NCI-H226 (cell line): ENCODE measurements at regions not wholly inside any gene's neighbourhood (a gene's known extent, or its start where the extent isn't known, plus 50 kb on each side); places are given as distances from the start of the nearest gene placed in this dataset.

Experiments used
- DNase-seq: peaks from one replicate; pipeline ENCODE4 v3.0.0-alpha.2; 2015

- DNase-seq: no peak
These were observed 257.7 kb downstream of the BAMBI start for GRCh38 chr10:28935061-28935460.

GRCh38 chr10:28937959-28938358 lies 260.6 kb downstream of the BAMBI start:
- no peak for DNase-seq

- peak; percentile 32 for DNase-seq
These were observed 261.4 kb downstream of the BAMBI start for GRCh38 chr10:28938745-28939144.

- peak; percentile 70 for DNase-seq
These were observed 262.2 kb downstream of the BAMBI start for GRCh38 chr10:28939281-28940157.

GRCh38 chr10:28940158-28940888 lies 263.0 kb downstream of the BAMBI start:
- no peak for DNase-seq

GRCh38 chr10:28942012-28942411 lies 264.7 kb downstream of the BAMBI start:
- DNase-seq: no peak

GRCh38 chr10:28945959-28946358 lies 268.6 kb downstream of the BAMBI start:
- no peak for DNase-seq

DNA sequence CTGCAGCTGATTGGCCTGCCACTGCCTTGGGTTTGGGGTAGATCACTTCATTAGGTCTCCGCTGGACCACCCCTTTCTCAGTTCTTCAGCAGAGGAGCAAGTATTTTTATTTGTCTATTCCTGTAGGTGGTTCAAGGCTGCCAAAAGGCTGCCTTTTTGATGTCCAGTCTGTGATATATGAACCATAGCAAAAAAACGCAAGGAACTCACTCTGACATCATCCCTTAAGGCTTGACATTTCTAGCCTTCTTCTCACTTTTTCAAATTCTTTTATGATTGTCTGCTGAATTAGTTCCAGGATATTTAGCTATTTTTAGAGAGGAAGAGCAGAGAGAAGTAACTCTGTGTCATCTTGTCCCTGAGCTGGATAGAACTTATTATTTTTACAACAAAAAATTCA lies 269.2 kb downstream of the BAMBI start:
- peak; percentile 61 for DNase-seq

- peak; percentile 27 for DNase-seq
These were observed 269.9 kb downstream of the BAMBI start for GRCh38 chr10:28947171-28947570.

GRCh38 chr10:28948046-28948445 lies 270.7 kb downstream of the BAMBI start:
- peak; percentile 47 for DNase-seq

DNA sequence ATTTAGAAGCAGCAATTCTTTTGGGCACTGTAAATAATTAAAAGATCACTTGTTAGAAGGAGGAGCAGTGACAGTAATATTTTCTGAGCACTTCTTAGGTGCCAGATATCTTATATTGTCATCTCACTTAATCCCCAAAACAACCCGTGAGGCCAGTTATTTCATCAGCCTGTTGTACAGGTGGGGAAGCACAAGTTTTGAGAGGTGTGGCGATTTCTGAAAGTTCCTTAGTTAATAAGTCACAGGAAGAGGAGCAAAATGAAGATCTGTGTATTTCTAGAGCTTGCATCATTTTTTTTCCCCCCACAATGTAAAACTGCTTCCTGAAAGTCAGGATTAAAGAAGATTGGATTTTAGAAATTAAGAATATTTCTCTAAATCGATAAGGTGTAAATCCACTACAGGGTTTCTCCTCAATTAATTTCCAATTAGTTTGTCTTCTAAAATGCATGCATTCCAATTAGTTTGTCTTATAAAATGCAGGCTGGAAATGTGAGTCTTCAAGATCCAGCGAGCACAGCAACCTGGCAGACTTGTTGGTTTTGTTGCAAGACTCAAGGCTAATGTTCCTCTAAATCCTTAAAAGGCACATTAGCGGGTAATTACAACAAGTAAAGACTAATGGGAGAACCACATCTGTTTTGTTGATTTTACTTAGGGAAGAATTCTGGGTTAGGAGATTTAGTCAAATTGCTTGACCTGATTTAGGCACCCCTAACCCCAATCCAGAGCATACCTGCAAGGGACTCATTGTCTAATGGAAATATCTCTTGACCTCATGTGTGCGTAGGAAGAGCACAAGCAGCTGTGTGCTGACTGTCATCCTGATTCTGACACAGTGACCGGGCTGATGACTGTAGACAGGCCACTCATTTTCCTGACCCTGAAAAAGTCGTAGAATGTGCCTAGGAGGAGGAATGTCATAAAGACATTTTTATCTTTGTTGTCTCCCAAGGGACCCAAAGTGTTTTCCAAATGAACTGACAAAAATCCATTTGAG lies 272.0 kb downstream of the BAMBI start:
- DNase-seq: no peak

- no peak for DNase-seq
These were observed 274.2 kb downstream of the BAMBI start for GRCh38 chr10:28951484-28951883.

- peak; percentile 60 for DNase-seq
These were observed 275.2 kb downstream of the BAMBI start for GRCh38 chr10:28952523-28952922.

GRCh38 chr10:28954211-28954610 lies 276.9 kb downstream of the BAMBI start:
- peak; percentile 35 for DNase-seq

GRCh38 chr10:28958468-28958867 lies 281.1 kb downstream of the BAMBI start:
- no peak for DNase-seq

DNA sequence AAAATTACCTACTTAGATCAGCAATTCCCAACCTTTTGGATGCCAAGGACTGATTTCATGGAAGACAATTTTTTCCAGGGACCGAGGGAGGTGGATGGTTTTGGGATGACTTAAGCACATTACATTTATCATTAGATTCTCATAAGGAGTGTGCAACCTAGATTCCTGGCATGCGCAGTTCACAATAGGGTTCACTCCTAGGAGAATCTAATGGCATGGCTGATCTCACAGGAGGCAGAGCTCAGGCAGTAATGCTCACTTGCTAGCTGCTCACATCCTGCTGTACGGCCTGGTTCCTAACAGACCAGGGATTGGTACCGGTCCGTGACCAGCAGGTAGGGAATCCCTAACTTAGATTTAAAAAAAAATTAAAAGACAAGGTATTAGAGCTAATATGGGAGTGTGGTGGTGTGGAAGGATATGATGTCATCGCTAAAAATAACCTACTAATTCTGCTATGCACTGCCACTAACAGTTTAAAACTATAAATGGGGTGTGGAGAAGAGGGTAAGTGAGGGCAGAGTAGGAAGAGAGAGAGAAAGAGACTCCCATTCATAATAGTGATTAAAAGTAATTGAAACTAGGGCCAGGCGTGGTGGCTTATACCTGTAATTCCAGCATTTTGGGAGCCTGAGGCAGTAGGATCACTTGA lies 282.7 kb downstream of the BAMBI start:
- peak; percentile 70 for DNase-seq

- DNase-seq: no peak
These were observed 285.4 kb downstream of the BAMBI start for GRCh38 chr10:28962768-28963167.

DNA sequence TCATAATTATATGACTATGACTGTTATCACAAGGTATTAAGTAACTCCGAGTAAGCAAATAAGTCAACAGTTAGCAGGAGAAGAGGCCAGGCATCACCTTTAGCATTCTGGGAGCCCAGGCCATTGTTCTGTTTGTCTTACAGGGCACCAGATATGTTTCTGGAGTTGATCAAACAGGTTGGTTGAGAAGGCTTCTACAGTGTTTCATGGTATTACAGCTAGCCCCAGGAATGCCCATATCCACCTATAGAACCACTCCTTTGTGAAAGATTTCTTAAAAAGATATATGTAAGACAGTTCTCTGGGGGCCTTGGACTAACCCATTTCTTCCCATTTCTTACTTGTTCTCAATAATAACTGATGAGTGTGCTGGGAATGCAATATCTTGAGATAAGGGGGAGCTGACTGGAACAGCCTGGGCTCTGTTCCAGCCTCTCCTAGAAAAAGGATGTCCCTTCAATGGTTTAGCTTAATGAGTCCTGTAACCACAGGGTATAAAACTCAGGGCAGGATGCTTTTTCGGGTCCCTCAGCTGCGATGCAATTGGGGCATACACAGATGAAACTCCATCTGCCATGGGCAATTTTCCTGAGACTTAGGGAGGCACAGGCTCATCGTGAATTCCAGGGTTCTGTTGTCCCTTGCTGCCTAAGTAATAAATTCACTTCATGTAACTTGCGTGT lies 286.4 kb downstream of the BAMBI start:
- DNase-seq: peak; percentile 46

DNA sequence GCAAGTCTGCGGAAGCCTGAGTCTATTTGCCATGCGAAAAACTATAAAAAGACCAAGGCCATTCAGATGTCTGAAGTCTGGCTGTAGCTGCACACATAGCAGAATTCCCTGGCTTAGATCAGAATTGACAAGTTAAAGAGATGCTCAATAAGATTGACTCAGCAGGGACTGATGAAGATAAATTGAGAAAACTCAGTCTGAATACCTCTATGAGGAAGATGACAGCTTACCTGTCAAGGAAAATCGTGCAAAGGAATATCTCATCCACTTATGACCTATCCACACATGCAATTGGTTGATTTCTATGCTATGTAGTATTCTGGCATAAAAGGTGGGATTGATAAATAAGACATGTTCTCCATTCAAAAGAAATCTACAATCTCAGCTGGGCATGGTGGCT lies 288.6 kb downstream of the BAMBI start:
- no peak for DNase-seq

DNA sequence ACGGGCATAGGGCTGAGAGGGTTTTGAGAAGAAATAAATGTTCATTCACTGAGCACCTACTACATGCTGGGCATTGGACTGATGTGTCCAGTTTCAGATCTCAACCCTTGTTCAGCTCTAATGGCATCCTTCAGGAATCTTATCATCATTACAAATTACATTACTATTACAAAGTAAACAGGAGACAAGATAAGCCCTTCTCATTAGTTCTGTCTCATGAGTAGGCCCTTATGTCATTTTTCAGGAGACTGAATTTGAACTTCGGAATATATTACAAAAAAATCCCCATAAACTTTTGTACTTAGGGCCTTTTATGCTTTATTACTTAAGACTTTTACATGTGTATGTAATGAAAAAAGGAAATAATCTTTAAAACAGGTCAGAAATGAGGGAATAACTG lies 289.7 kb downstream of the BAMBI start:
- no peak for DNase-seq

DNA sequence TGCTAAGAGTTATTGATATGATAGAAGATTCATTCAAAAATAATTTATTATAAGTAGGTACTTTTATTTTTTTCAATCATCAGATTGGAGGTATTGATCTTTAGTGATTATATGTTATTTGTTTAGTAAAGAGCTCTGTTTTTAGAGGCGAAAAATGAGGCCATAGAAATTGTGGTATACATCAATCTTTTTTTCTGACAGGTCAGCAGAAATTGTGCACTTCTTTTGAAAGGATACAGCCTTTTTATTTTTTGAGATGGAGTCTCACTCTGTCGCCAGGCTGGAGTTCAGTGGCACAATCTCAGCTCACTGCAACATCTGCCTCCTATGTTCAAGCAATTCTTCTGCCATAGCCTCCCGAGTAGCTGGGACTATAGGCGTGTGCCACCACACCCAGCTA lies 292.1 kb downstream of the BAMBI start:
- DNase-seq: no peak

DNA sequence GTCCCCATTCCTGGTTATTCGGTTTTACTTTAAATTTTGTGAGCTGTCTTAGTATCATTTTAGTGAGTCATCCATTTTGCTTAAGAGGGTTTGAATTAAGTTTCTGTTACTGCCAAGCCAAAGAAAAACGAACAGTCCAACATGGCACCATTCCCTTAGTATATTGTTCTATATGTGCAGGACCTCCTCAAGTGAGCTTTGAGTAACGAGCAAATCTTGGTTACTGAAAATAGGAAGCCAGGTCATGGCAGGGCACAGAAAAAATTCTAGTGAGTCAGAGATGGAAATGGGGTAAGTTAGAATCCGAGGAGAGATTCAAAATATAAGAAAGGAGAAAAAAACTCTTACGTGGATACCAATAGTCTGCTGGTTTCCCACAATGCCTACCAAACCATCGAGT lies 292.9 kb downstream of the BAMBI start:
- no peak for DNase-seq
